ENCODE measurements at regions not wholly inside any gene's neighbourhood (a gene's known extent, or its start where the extent isn't known, plus 50 kb on each side); places are given as distances from the start of the nearest gene placed in this dataset.

DNA sequence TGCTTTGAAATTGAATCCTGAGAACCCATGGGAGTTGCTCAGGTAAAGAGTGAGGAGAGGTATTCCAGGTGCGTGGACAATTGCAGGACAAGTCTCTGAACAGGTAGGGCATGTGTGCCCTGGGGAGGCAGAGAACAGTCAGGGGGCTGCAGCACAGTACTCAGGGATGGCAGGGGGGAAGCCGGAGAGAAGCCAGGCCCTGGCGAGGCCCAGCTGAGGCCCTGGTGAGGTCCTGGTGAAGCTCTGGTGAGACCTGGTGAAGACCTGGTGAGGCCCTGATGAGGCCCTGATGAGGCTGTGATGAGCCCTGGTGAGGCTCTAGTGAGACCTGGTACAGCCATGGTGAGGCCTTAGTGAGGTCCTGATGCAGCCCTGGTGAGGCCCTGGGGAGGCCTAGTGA, 155.5 kb upstream of the GDF10 start:
- H3K4me1 ChIP-seq, result no peaks in the 10 kb centered on the region
- no peak for TF ChIP-seq POLR2A (IDR thresholded peaks at IDR 0.05)
- TF ChIP-seq EP300 (IDR thresholded peaks at IDR 0.05), result no peak
- TF ChIP-seq, protein P1, sequence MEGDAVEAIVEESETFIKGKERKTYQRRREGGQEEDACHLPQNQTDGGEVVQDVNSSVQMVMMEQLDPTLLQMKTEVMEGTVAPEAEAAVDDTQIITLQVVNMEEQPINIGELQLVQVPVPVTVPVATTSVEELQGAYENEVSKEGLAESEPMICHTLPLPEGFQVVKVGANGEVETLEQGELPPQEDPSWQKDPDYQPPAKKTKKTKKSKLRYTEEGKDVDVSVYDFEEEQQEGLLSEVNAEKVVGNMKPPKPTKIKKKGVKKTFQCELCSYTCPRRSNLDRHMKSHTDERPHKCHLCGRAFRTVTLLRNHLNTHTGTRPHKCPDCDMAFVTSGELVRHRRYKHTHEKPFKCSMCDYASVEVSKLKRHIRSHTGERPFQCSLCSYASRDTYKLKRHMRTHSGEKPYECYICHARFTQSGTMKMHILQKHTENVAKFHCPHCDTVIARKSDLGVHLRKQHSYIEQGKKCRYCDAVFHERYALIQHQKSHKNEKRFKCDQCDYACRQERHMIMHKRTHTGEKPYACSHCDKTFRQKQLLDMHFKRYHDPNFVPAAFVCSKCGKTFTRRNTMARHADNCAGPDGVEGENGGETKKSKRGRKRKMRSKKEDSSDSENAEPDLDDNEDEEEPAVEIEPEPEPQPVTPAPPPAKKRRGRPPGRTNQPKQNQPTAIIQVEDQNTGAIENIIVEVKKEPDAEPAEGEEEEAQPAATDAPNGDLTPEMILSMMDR (IDR thresholded peaks at IDR 0.05), result no peak
- H3K9me3 ChIP-seq, result no peaks in the 10 kb centered on the region
- DNase-seq (ENCODE audit: low spot score in 2 of 2), result no peak
- no peaks in the 10 kb centered on the region for H3K36me3 ChIP-seq
- 86 to 98% methylated on average over 3 of the region's 3 CpGs for WGBS, 2 donors
- no peaks in the 10 kb centered on the region for H3K27me3 ChIP-seq
- no peak overlapping the region for H3K4me3 ChIP-seq
- H3K27ac ChIP-seq, result no peak overlapping the region

GRCh38 chr10:47145290-47145934, 154.6 kb upstream of the GDF10 start:
- WGBS, 2 donors, result 85 to 87% methylated on average over 5 of the region's 5 CpGs
- TF ChIP-seq POLR2A (IDR thresholded peaks at IDR 0.05), result no peak
- TF ChIP-seq EP300 (IDR thresholded peaks at IDR 0.05), result no peak
- TF ChIP-seq, protein P1 (IDR thresholded peaks at IDR 0.05), result no peak
- H3K27me3 ChIP-seq, result no peaks in the 10 kb centered on the region

DNA sequence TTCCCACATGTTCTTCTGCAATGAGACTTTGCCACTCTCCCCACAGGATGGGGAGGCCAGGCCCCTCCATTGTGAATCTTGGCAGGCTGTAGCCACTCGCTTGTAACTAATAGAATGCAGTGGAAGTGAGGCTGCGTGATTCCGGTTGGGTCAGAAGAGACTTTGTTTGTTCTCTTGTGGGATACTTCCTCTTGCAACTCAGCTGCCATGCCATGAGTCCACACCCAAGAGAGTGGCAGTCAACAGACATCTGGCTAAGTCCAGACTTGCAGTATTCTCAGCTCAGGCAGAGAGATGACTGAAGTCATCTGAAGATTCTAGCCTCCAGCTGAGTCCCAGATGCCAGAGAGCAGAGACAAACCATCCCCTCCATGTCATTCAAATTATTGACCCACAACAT, 153.4 kb upstream of the GDF10 start:
- TF ChIP-seq POLR2A (IDR thresholded peaks at IDR 0.05) (no peak), EP300 (IDR thresholded peaks at IDR 0.05) (no peak)
- TF ChIP-seq, protein P1 (IDR thresholded peaks at IDR 0.05), result no peak
- 57 to 64% methylated on average over 3 of the region's 3 CpGs for WGBS, 2 donors
- no peak for DNase-seq (ENCODE audit: low spot score in 2 of 2)
- no peak overlapping the region for H3K27ac ChIP-seq
- H3K4me1 ChIP-seq, result no peaks in the 10 kb centered on the region
- no peaks in the 10 kb centered on the region for H3K36me3 ChIP-seq
- H3K27me3 ChIP-seq, result no peaks in the 10 kb centered on the region
- H3K4me3 ChIP-seq, result no peak overlapping the region
- no peaks in the 10 kb centered on the region for H3K9me3 ChIP-seq

More at GRCh38 chr10:47145290-47145934, 154.6 kb upstream of the GDF10 start:
- Histone ChIP-seq H3K9me3 (no peaks in the 10 kb centered on the region), H3K27ac (no peak overlapping the region), H3K36me3 (no peaks in the 10 kb centered on the region), H3K4me1 (no peaks in the 10 kb centered on the region), H3K4me3 (no peak overlapping the region)
- no peak for DNase-seq (ENCODE audit: low spot score in 2 of 2)

- Histone ChIP-seq H3K27ac (no peak overlapping the region), H3K4me3 (no peak overlapping the region), H3K9me3 (no peaks in the 10 kb centered on the region), H3K36me3 (no peaks in the 10 kb centered on the region), H3K4me1 (no peaks in the 10 kb centered on the region), H3K27me3 (no peaks in the 10 kb centered on the region)
- no peak for TF ChIP-seq EP300 (IDR thresholded peaks at IDR 0.05)
- no peak for TF ChIP-seq POLR2A (IDR thresholded peaks at IDR 0.05)
- TF ChIP-seq, protein P1 (IDR thresholded peaks at IDR 0.05), result no peak
- no peak for DNase-seq (ENCODE audit: low spot score in 2 of 2)
Observed at GRCh38 chr10:47147186-47147585, 152.8 kb upstream of the GDF10 start.

DNA sequence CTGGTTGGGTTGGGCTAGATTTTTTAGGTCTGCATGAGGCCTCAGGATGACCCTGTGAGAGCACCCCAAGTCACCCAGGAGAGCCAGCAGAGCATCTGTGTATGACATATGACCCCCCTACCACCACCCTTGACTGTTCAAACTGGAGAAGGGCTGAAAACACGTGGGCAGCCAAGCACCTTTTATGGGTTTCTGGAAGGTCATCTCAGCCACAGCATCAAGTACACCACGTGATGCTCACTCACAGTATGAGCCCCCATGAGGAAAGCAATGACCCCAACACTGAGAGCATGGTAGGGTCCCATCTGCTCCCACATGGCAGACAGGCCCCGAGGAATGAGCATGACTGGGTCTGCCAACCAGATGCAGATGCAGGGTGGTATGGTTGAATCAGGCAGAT, 149.4 kb upstream of the GDF10 start:
- 80 to 85% methylated on average over 3 of the region's 3 CpGs for WGBS, 2 donors
- H3K4me3 ChIP-seq, result no peak overlapping the region

More for the DNA sequence above, 149.4 kb upstream of the GDF10 start:
- DNase-seq (ENCODE audit: low spot score in 2 of 2), result no peak
- Histone ChIP-seq H3K36me3 (no peaks in the 10 kb centered on the region), H3K27me3 (no peaks in the 10 kb centered on the region), H3K27ac (no peak overlapping the region), H3K4me1 (no peaks in the 10 kb centered on the region), H3K9me3 (peaks cover 0 to 12% (median 2%) of the 10 kb centered on the region in 4 donors)
- no peak for TF ChIP-seq POLR2A (IDR thresholded peaks at IDR 0.05)
- TF ChIP-seq, protein P1 (IDR thresholded peaks at IDR 0.05), result no peak
- no peak for TF ChIP-seq EP300 (IDR thresholded peaks at IDR 0.05)
